Panc1 (cell line): ENCODE measurements at regions not wholly inside any gene's neighbourhood (a gene's known extent, or its start where the extent isn't known, plus 50 kb on each side); places are given as distances from the start of the nearest gene placed in this dataset.
A peak's percentile ranks its signal among the peaks of the same experiment; 100 is the strongest.

Experiments used
- ATAC-seq: fragments of 200-7000 bp; cut with Tn5 transposase; 2 replicates; pipeline ENCODE4 v1.9.1; 2020; ENCODE audit warnings: mild to moderate bottlenecking, moderate library complexity
- BruUV-seq: library from RNA; stranded (reverse); fragments of 400-500 nt; replicated peaks from 2 replicates; lab custom pipeline; 2021; lab: Mats Ljungman, UMichigan
- CTCF ChIA-PET: fragments of 300-600 bp; sonication (Branson Sonifier 250); formaldehyde crosslinking; loops from one replicate; lab custom pipeline; 2022; ENCODE audit warnings: antibody characterized with exemption; lab: Charles Lee
- POLR2A ChIA-PET: fragments of 300-600 bp; sonication (Branson Sonifier 250); formaldehyde crosslinking; loops from one replicate; lab custom pipeline; 2022; ENCODE audit warnings: antibody characterized with exemption; lab: Charles Lee
- DNase-seq: peaks from one replicate; pipeline ENCODE4 v3.0.0-alpha.2; 2010; ENCODE audit warnings: low read depth, low spot score
- H3K27ac ChIP-seq: 2 replicates; pipeline ENCODE4 v1.5.1; 2011; ENCODE audit warnings: mild to moderate bottlenecking, low read length, inconsistent platforms
- H3K27me3 ChIP-seq: fragments of 200-500 bp; sonication (Bioruptor generic); 2 replicates; pipeline ENCODE4 v1.6.0; 2014; ENCODE audit warnings: low read length, inconsistent platforms; ENCODE audit not compliant: control insufficient read depth, insufficient read depth
- H3K36me3 ChIP-seq: fragments of 200-500 bp; sonication (Bioruptor generic); 2 replicates; pipeline ENCODE4 v1.5.1; 2014; ENCODE audit warnings: inconsistent platforms, mild to moderate bottlenecking, low read length, moderate library complexity; ENCODE audit not compliant: control insufficient read depth, insufficient read depth
- H3K4me1 ChIP-seq: 2 replicates; pipeline ENCODE4 v1.5.1; 2011; ENCODE audit warnings: inconsistent platforms, mild to moderate bottlenecking, low read length, moderate library complexity; ENCODE audit not compliant: control insufficient read depth, insufficient read depth
- H3K4me3 ChIP-seq, 2 experiments: 2 replicates each; pipeline ENCODE4 v1.5.1; 2011 to 2012; ENCODE audit warnings: low read depth in 2 of 2, low read length in 2 of 2, mild to moderate bottlenecking in 2 of 2, inconsistent platforms in 1 of 2, moderate library complexity in 1 of 2
- H3K9me3 ChIP-seq: fragments of 200-500 bp; sonication (Bioruptor generic); 2 replicates; pipeline ENCODE4 v1.5.1; 2014; ENCODE audit warnings: low read depth, mild to moderate bottlenecking, inconsistent platforms, low read length, moderate library complexity; ENCODE audit not compliant: control insufficient read depth, insufficient read depth
- POLR2AphosphoS5 ChIP-seq: IDR thresholded peaks from 2 replicates; pipeline ENCODE4 v1.6.1; 2012; ENCODE audit warnings: mild to moderate bottlenecking, low read depth, low read length, moderate library complexity
- SIN3A ChIP-seq: IDR thresholded peaks from 2 replicates; pipeline ENCODE4 v1.6.1; 2012; ENCODE audit warnings: low read depth, mild to moderate bottlenecking, low read length, moderate library complexity, borderline replicate concordance; ENCODE audit not compliant: insufficient read depth
- TCF7L2 ChIP-seq: IDR thresholded peaks from 2 replicates; pipeline ENCODE4 v1.6.1; 2011; ENCODE audit warnings: mild to moderate bottlenecking, low read depth, low read length, inconsistent platforms
- in situ Hi-C: cut with HindIII; loops from 2 replicates; pipeline ENCODE4 v1.10.0; 2016; ENCODE audit warnings: low sequenced_read_pairs, low pct_unique_long_range_greater_than_20kb
- intact Hi-C: fragments of 100-400 bp; cut with micrococcal nuclease; formaldehyde crosslinking; loops from one replicate; pipeline ENCODE4 v1.10.0; 2022; ENCODE audit not compliant: unreplicated experiment
- TF ChIP-seq, protein P1 (sequence below): fragments of 450-650 bp; IDR thresholded peaks from 2 replicates; pipeline ENCODE4 v1.5.1; 2017; ENCODE audit warnings: mild to moderate bottlenecking
- TF ChIP-seq, protein P2 (sequence below), 2 experiments: IDR thresholded peaks; 2 replicates each; pipeline ENCODE4 v1.6.1; 2011 to 2012; ENCODE audit warnings: low read depth in 2 of 2, control low read depth in 1 of 2, low read length in 1 of 2, mild to moderate bottlenecking in 1 of 2, moderate library complexity in 1 of 2; ENCODE audit not compliant: insufficient read depth in 1 of 2

DNA sequence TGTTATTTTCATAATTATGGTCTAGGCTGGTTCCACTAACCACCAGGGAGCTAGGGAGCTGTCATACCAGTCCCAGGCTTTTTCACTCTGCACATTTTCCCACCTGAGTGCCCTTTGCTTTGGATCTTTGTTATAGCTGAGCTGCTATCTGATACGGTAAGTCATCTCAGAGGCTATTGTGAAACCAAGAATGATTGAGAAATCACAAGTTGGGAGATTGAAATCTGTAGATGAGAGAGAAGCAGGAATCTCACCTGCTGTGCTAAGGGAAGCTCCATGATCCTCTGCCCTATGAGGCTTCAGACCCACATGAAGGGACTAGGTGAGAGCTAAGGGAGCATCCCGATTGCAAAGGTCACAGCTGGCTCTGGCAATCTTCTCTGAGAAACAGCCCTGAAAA, 307.8 kb downstream of the REEP3 start:
- ChIA-PET POLR2A (no interaction called here), CTCF (interaction anchor here (0.8 kb wide), 1 partner anchor 57 kb away, joined by 3 read pairs; no protein-coding TSS in a partner anchor)
- peaks cover 6% of the 10 kb centered on the region; the same call in 1 of the 2 replicates for H3K27me3 ChIP-seq
- BruUV-seq = no TSS peak
- no peaks in the 10 kb centered on the region for H3K36me3 ChIP-seq
- H3K9me3 ChIP-seq = no peaks in the 10 kb centered on the region
- TF ChIP-seq, protein P1, sequence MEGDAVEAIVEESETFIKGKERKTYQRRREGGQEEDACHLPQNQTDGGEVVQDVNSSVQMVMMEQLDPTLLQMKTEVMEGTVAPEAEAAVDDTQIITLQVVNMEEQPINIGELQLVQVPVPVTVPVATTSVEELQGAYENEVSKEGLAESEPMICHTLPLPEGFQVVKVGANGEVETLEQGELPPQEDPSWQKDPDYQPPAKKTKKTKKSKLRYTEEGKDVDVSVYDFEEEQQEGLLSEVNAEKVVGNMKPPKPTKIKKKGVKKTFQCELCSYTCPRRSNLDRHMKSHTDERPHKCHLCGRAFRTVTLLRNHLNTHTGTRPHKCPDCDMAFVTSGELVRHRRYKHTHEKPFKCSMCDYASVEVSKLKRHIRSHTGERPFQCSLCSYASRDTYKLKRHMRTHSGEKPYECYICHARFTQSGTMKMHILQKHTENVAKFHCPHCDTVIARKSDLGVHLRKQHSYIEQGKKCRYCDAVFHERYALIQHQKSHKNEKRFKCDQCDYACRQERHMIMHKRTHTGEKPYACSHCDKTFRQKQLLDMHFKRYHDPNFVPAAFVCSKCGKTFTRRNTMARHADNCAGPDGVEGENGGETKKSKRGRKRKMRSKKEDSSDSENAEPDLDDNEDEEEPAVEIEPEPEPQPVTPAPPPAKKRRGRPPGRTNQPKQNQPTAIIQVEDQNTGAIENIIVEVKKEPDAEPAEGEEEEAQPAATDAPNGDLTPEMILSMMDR = no peak
- TF ChIP-seq POLR2AphosphoS5 (no peak), SIN3A (no peak), TCF7L2 (no peak)
- TF ChIP-seq, protein P2, sequence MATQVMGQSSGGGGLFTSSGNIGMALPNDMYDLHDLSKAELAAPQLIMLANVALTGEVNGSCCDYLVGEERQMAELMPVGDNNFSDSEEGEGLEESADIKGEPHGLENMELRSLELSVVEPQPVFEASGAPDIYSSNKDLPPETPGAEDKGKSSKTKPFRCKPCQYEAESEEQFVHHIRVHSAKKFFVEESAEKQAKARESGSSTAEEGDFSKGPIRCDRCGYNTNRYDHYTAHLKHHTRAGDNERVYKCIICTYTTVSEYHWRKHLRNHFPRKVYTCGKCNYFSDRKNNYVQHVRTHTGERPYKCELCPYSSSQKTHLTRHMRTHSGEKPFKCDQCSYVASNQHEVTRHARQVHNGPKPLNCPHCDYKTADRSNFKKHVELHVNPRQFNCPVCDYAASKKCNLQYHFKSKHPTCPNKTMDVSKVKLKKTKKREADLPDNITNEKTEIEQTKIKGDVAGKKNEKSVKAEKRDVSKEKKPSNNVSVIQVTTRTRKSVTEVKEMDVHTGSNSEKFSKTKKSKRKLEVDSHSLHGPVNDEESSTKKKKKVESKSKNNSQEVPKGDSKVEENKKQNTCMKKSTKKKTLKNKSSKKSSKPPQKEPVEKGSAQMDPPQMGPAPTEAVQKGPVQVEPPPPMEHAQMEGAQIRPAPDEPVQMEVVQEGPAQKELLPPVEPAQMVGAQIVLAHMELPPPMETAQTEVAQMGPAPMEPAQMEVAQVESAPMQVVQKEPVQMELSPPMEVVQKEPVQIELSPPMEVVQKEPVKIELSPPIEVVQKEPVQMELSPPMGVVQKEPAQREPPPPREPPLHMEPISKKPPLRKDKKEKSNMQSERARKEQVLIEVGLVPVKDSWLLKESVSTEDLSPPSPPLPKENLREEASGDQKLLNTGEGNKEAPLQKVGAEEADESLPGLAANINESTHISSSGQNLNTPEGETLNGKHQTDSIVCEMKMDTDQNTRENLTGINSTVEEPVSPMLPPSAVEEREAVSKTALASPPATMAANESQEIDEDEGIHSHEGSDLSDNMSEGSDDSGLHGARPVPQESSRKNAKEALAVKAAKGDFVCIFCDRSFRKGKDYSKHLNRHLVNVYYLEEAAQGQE (IDR thresholded peaks at IDR 0.05; ENCODE audit: insufficient read depth in 1 of 2, low read depth in 2 of 2, low read length in 1 of 2) = no peak
- no peak overlapping the region for H3K4me3 ChIP-seq
- DNase-seq (no peak), ATAC-seq (no peak)
- intact Hi-C loops = no loop called here
- no peak overlapping the region for H3K27ac ChIP-seq
- in situ Hi-C loops = no loop called here
- no peaks in the 10 kb centered on the region for H3K4me1 ChIP-seq

DNA sequence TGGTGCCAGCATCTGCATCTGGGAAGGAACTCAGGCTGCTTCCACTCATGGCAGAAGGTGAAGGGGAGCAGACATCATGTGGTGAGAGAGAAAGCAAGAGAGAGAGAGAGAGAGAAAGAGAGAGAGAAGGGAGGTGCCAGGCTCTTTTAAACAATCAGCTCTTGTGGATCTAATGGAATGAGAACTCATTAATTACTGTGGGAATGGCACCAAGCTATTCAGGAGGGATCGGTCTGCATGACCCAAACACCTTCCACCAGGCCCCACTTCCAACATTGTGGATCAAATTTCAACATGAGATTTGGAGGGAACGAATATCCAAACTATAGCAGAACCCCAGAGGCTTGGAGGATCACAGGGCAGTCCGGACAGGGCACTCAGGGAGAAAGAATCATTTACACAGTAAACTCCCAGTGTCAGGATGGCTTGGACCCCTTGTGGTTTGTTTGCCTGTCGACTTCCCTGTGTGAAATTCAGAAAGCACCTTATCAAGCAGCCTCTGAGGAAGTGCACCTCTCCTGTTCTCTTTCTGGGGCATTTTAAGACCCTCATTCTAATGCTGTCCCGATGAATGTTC, 308.5 kb downstream of the REEP3 start:
- CTCF ChIA-PET = interaction anchor here (0.8 kb wide), 1 partner anchor 58 kb away, joined by 3 read pairs; no protein-coding TSS in a partner anchor
- POLR2A ChIA-PET = no interaction called here
- intact Hi-C loops = no loop called here
- in situ Hi-C loops = no loop called here
- H3K9me3 ChIP-seq = no peaks in the 10 kb centered on the region
- no peaks in the 10 kb centered on the region for H3K4me1 ChIP-seq
- TF ChIP-seq TCF7L2 = no peak
- TF ChIP-seq SIN3A = no peak
- TF ChIP-seq, protein P1 = no peak
- TF ChIP-seq POLR2AphosphoS5 = no peak
- TF ChIP-seq, protein P2 (IDR thresholded peaks at IDR 0.05; ENCODE audit: insufficient read depth in 1 of 2, low read depth in 2 of 2, low read length in 1 of 2) = no peak
- DNase-seq (no peak), ATAC-seq (0 out of 2 replicates have a peak, but pooled peaks have one; percentile 17)
- no peak overlapping the region for H3K27ac ChIP-seq
- no peak overlapping the region for H3K4me3 ChIP-seq
- no peaks in the 10 kb centered on the region for H3K36me3 ChIP-seq
- H3K27me3 ChIP-seq = peaks cover 6% of the 10 kb centered on the region; the same call in 1 of the 2 replicates
- no TSS peak for BruUV-seq
